Peyer's patch (tissue), 4 donors: ENCODE measurements at regions not wholly inside any gene's neighbourhood (a gene's known extent, or its start where the extent isn't known, plus 50 kb on each side); places are given as distances from the start of the nearest gene placed in this dataset.

Experiments
- POLR2A ChIP-seq, 2 donors: fragments of 450-650 bp; IDR thresholded peaks; one replicate each; pipeline ENCODE4 v1.5.1; 2017; ENCODE audit warnings: antibody characterized with exemption in 2 of 2, mild to moderate bottlenecking in 2 of 2, moderate library complexity in 2 of 2
- TF ChIP-seq, protein P1 (sequence below), 6 experiments: fragments of 450-650 bp in 4 of 6; fragments of 200-600 bp in 2 of 6; sonication (generic) in 1 of 6; IDR thresholded peaks; one replicate each; pipeline ENCODE4 v1.5.1; 2017 to 2019; ENCODE audit warnings: antibody characterized with exemption in 6 of 6, mild to moderate bottlenecking in 3 of 6, moderate library complexity in 1 of 6

DNA sequence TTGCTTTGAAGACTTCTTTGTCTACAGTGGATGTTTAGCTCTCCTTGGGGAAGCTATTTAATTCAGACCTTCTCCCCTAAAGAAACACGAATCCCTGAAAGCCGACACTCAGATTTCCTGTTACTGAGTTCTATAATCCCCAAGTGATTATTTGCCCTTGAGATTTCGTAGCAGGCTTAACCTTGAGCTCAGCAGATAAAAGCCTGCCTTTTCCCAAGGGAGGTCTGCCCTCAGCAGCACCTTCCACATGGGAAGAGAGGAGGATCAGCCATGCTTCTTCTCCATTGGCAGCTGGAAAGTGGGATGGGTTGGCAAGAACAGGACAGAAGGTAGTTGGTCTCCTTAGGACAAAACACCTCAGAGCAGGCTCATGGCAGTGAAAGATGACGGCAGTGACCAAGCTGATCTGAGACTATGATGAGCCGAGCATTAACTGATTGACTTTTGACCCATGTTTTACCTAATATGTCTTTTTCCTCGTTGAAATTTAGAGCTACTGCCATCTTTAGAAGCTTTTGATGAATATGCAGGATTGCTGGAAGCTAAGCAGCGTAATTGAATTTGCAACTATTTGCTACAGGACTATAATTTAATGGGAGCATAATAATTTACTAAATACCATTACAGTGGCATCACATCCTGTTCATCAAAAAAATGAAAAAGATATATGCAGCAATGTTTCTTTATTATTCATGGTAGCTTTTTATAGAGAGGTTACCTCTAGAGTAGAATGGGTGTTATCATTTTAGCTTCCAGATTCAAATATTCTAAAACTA is 511.1 kb upstream of the ID2 start:
- TF ChIP-seq, protein P1, sequence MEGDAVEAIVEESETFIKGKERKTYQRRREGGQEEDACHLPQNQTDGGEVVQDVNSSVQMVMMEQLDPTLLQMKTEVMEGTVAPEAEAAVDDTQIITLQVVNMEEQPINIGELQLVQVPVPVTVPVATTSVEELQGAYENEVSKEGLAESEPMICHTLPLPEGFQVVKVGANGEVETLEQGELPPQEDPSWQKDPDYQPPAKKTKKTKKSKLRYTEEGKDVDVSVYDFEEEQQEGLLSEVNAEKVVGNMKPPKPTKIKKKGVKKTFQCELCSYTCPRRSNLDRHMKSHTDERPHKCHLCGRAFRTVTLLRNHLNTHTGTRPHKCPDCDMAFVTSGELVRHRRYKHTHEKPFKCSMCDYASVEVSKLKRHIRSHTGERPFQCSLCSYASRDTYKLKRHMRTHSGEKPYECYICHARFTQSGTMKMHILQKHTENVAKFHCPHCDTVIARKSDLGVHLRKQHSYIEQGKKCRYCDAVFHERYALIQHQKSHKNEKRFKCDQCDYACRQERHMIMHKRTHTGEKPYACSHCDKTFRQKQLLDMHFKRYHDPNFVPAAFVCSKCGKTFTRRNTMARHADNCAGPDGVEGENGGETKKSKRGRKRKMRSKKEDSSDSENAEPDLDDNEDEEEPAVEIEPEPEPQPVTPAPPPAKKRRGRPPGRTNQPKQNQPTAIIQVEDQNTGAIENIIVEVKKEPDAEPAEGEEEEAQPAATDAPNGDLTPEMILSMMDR (IDR thresholded peaks at IDR 0.05): no peak
- TF ChIP-seq POLR2A (IDR thresholded peaks at IDR 0.05): no peak
